ENCODE measurements at regions not wholly inside any gene's neighbourhood (a gene's known extent, or its start where the extent isn't known, plus 50 kb on each side); places are given as distances from the start of the nearest gene placed in this dataset.

DNA sequence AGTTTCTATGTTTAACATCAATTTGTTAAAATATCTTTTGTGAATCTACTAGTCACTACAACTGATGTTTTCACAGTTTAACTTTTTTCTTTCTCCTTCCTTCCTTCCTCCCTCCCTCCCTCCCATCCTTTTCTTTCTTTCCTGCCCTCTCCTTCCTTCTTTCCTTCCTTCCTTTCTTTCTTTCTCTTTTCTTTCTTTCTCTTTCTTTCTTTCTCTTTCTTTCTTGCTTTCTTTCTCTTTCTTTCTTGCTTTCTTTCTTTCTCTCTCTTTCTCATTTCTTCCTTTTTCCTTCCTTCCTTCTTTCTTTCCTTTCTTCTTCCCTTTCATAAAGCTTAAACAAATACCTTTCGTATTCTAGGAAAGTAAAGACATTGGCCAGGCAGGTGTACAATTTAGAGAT, 2083.0 kb upstream of the CELF4 start:
- no peak overlapping the region for H3K4me3 ChIP-seq (replicated peaks in 1 of 2; ENCODE audit: low read depth in 2 of 2, low read length in 2 of 2)
- TF ChIP-seq, protein P1, sequence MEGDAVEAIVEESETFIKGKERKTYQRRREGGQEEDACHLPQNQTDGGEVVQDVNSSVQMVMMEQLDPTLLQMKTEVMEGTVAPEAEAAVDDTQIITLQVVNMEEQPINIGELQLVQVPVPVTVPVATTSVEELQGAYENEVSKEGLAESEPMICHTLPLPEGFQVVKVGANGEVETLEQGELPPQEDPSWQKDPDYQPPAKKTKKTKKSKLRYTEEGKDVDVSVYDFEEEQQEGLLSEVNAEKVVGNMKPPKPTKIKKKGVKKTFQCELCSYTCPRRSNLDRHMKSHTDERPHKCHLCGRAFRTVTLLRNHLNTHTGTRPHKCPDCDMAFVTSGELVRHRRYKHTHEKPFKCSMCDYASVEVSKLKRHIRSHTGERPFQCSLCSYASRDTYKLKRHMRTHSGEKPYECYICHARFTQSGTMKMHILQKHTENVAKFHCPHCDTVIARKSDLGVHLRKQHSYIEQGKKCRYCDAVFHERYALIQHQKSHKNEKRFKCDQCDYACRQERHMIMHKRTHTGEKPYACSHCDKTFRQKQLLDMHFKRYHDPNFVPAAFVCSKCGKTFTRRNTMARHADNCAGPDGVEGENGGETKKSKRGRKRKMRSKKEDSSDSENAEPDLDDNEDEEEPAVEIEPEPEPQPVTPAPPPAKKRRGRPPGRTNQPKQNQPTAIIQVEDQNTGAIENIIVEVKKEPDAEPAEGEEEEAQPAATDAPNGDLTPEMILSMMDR (IDR thresholded peaks at IDR 0.05; ENCODE audit: low read depth, low read length), result no peak
- no peak for DNase-seq (ENCODE audit: low read depth in 2 of 2)

DNA sequence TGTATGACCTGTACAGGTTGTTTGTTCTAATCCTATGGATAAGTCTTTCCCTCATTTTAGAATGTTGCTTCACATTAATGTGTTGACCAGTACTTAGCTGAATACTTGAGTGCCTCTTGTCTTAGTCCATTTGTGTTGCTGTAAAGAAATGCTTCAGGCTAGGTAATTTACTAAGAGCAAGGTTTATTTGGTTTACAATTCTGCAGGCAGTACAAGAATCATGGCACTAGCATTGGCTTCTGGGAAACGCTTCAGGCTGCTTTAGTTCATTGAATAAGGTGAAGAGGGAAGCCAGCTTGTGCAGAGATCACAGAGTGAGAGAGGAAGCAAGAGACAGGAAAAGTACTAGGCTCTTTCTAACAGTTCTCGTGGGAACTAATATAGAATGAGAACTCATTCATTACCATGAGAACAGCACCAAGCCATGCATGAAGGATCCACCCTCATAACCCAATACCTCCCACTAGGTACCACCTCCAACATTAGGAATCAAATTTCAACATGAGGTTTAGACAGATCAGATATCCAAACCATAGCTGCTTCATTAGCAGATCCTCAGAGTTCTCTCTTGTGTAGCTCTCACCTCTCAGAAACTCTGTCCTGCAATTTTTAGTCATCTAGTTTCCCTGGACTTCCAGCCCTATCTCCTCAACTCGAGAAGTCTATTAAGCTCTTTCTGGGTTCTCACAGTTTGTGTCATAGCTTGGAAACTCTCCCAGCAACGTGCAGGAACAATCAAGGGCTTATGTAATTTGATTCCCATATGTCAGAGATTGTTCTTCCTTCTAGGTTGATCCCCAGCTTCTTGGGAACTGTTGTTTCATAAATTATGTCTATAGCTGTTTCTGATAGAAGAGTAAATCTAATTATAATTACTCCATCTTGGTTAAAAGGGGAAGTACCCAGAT, 2082.3 kb upstream of the CELF4 start:
- peak; percentile 84 to 92 for DNase-seq (ENCODE audit: low read depth in 2 of 2)
- TF ChIP-seq, protein P1 (IDR thresholded peaks at IDR 0.05; ENCODE audit: low read depth, low read length), result no peak
- H3K4me3 ChIP-seq (replicated peaks in 1 of 2; ENCODE audit: low read depth in 2 of 2, low read length in 2 of 2), result no peak overlapping the region

- DNase-seq (ENCODE audit: low read depth in 2 of 2), result no peak
- H3K4me3 ChIP-seq (replicated peaks in 1 of 2; ENCODE audit: low read depth in 2 of 2, low read length in 2 of 2), result no peak overlapping the region
- TF ChIP-seq, protein P1 (IDR thresholded peaks at IDR 0.05; ENCODE audit: low read depth, low read length), result no peak
These were observed 2072.6 kb upstream of the CELF4 start for GRCh38 chr18:39638224-39638623.

GRCh38 chr18:39636931-39637330, 2071.3 kb upstream of the CELF4 start:
- DNase-seq (ENCODE audit: low read depth in 2 of 2), result no peak
- no peak overlapping the region for H3K4me3 ChIP-seq (replicated peaks in 1 of 2; ENCODE audit: low read depth in 2 of 2, low read length in 2 of 2)
- TF ChIP-seq, protein P1 (IDR thresholded peaks at IDR 0.05; ENCODE audit: low read depth, low read length), result no peak

DNA sequence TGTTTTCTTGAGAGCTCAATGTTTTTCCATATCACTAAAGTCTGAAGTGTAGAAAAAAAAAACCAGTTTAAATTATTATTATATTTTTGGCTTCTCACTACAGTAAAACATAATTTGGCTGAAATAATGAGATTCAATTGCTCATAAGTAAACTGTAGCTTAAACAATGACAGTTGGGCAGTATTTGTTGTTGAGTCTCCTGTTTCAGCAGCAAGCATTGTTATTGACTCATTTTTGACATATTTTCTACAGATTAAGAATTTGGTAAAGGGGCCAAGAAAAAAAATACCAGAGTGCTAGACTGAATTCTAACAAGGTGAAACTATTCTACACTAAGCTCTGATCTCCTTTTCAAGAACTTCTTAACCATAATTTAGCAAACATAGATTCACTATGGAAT, 2070.4 kb upstream of the CELF4 start:
- DNase-seq (ENCODE audit: low read depth in 2 of 2), result peak; percentile 38 to 46
- no peak overlapping the region for H3K4me3 ChIP-seq (replicated peaks in 1 of 2; ENCODE audit: low read depth in 2 of 2, low read length in 2 of 2)
- TF ChIP-seq, protein P1 (IDR thresholded peaks at IDR 0.05; ENCODE audit: low read depth, low read length), result no peak

- DNase-seq (ENCODE audit: low read depth in 2 of 2), result no peak
- TF ChIP-seq, protein P1 (IDR thresholded peaks at IDR 0.05; ENCODE audit: low read depth, low read length), result no peak
- no peak overlapping the region for H3K4me3 ChIP-seq (replicated peaks in 1 of 2; ENCODE audit: low read depth in 2 of 2, low read length in 2 of 2)
These were observed 2069.6 kb upstream of the CELF4 start for GRCh38 chr18:39635192-39635591.
